K562 (cell line): ENCODE measurements at regions not wholly inside any gene's neighbourhood (a gene's known extent, or its start where the extent isn't known, plus 50 kb on each side); places are given as distances from the start of the nearest gene placed in this dataset.

ENCODE experiments used
- ATAC-seq: fragments of 200-7000 bp; cut with Tn5 transposase; 3 replicates; pipeline ENCODE4 v1.9.1; 2020; ENCODE audit warnings: moderate library complexity
- BruUV-seq: library from RNA; stranded (reverse); fragments of 400-500 nt; replicated peaks from 2 replicates; lab custom pipeline; 2021; lab: Mats Ljungman, UMichigan
- CTCF ChIA-PET: fragments of 300-600 bp; formaldehyde crosslinking; extraction: SDS; loops from one replicate; lab custom pipeline; 2021; ENCODE audit warnings: low intra/inter-chr PET ratio; lab: Yijun Ruan, JAX
- POLR2A ChIA-PET: fragments of 300-600, 350-650 bp; sonication (Branson Sonifier 250); formaldehyde crosslinking; extraction: SDS; loops from one replicate; lab custom pipeline; 2021; ENCODE audit warnings: antibody characterized with exemption, inconsistent platforms; lab: Yijun Ruan, JAX
- DNase-seq, 4 experiments: peaks; one replicate each; pipeline versions ENCODE4 v3.0.0 to v3.0.0-alpha.2; 2011 to 2018; ENCODE audit warnings: low spot score in 3 of 4, mixed read lengths in 3 of 4; ENCODE audit errors: extremely low read depth in 1 of 4
- FAIRE-seq: peaks from 2 replicates; lab custom pipeline; 2011; peaks lifted over from hg19 to GRCh38; lab: Jason Lieb, UNC
- H2AFZ ChIP-seq: 2 replicates; pipeline ENCODE4 v1.6.0; 2011; ENCODE audit warnings: low read depth, low read length, control low read depth, inconsistent platforms
- H3K27ac ChIP-seq: fragments of 200-600 bp; 3 replicates; pipeline ENCODE4 v1.8.0; 2011; ENCODE audit warnings: low read depth, mild to moderate bottlenecking, control low read depth, inconsistent platforms, low read length, moderate library complexity, mixed read lengths; ENCODE audit errors: extremely low read depth
- H3K27me3 ChIP-seq, 2 experiments: fragments of 300-600 bp in 1 of 2; 2 replicates in 1 of 2; 3 replicates in 1 of 2; pipeline versions ENCODE4 v1.6.0 to v1.8.0; 2011; ENCODE audit warnings: inconsistent platforms in 2 of 2, low read length in 2 of 2, mild to moderate bottlenecking in 1 of 2, mixed read lengths in 1 of 2, moderate library complexity in 1 of 2; ENCODE audit not compliant: control insufficient read depth in 2 of 2, insufficient read depth in 2 of 2
- H3K36me3 ChIP-seq: fragments of 300-600 bp; 3 replicates; pipeline ENCODE4 v1.8.0; 2011; ENCODE audit warnings: mild to moderate bottlenecking, low read length, inconsistent platforms; ENCODE audit not compliant: control insufficient read depth, insufficient read depth
- H3K4me1 ChIP-seq, 2 experiments: fragments of 200-600 bp in 1 of 2; replicated peaks in 1 of 2; 2 replicates in 1 of 2; 3 replicates in 1 of 2; pipeline versions ENCODE4 v1.5.1 to v1.8.0; 2011; ENCODE audit warnings: inconsistent platforms in 2 of 2, low read length in 2 of 2, mild to moderate bottlenecking in 1 of 2, mixed read lengths in 1 of 2, moderate library complexity in 1 of 2; ENCODE audit not compliant: control insufficient read depth in 2 of 2, insufficient read depth in 2 of 2
- H3K4me2 ChIP-seq: 2 replicates; pipeline ENCODE4 v1.6.1; 2011; ENCODE audit warnings: low read length, control low read depth, inconsistent platforms, mixed read lengths; ENCODE audit not compliant: insufficient read depth
- H3K4me3 ChIP-seq: fragments of 200-600 bp; sonication (generic), shearing (Covaris generic); 2 replicates; pipeline ENCODE4 v1.5.1; 2016; ENCODE audit warnings: control low read depth, inconsistent platforms
- H3K79me2 ChIP-seq: fragments of 200-600 bp; 3 replicates; pipeline ENCODE4 v1.8.0; 2011; ENCODE audit warnings: low read length, inconsistent platforms; ENCODE audit not compliant: control insufficient read depth, insufficient read depth
- H3K9ac ChIP-seq, 2 experiments: 2 replicates each; pipeline versions ENCODE4 v1.6.0 to v1.6.1; 2011; ENCODE audit warnings: low read depth in 2 of 2, low read length in 2 of 2, control low read depth in 1 of 2, inconsistent platforms in 1 of 2, mild to moderate bottlenecking in 1 of 2, mixed read lengths in 1 of 2; ENCODE audit not compliant: insufficient read depth in 1 of 2
- H3K9me1 ChIP-seq: one replicate; pipeline ENCODE4 v1.6.0; 2011; ENCODE audit warnings: inconsistent platforms, mild to moderate bottlenecking, low read length, moderate library complexity; ENCODE audit not compliant: control insufficient read depth, insufficient read depth
- H3K9me3 ChIP-seq: replicated peaks from 2 replicates; pipeline ENCODE4 v1.5.1; 2011; ENCODE audit warnings: low read depth, low read length, inconsistent platforms; ENCODE audit not compliant: control insufficient read depth, insufficient read depth
- H4K20me1 ChIP-seq: replicated peaks from 2 replicates; pipeline ENCODE4 v1.6.1; 2011; ENCODE audit warnings: low read length, inconsistent platforms, mixed read lengths; ENCODE audit not compliant: control insufficient read depth, insufficient read depth
- CCAR2 ChIP-seq: fragments of 200-400 bp; formaldehyde crosslinking; IDR thresholded peaks from 2 replicates; pipeline ENCODE4 v1.6.1; 2017; ENCODE audit warnings: mild to moderate bottlenecking, low read depth, low read length
- KAT2B ChIP-seq: IDR thresholded peaks from one replicate; pipeline ENCODE4 v1.6.1; 2012; ENCODE audit warnings: low read depth, mild to moderate bottlenecking, control low read depth, inconsistent platforms, low read length, moderate library complexity
- PML ChIP-seq: IDR thresholded peaks from 2 replicates; pipeline ENCODE4 v1.6.1; 2012; ENCODE audit warnings: low read length, inconsistent platforms
- POU5F1 ChIP-seq: fragments of 150-350 bp; IDR thresholded peaks from 2 replicates; pipeline ENCODE4 v1.6.1; 2014; ENCODE audit warnings: borderline replicate concordance, low read length, low read depth, mild to moderate bottlenecking; ENCODE audit not compliant: partially characterized antibody
- WGBS: fragments of 100-300 bp; shearing (Covaris generic); methylation state at CpG from one replicate; pipeline ENCODE4 v1.1.6; 2016; ENCODE audit warnings: low coverage, mixed read lengths; ENCODE audit not compliant: insufficient coverage; ENCODE audit errors: missing lambda C conversion rate; 5-methylcytosine and 5-hydroxymethylcytosine counted together
- in situ Hi-C: fragments of 300-500 bp; cut with MboI; formaldehyde crosslinking; loops from 4 replicates; pipeline ENCODE4 v1.15.0; 2018; ENCODE audit warnings: inconsistent platforms, mixed read lengths
- intact Hi-C: fragments of 100-400 bp; cut with micrococcal nuclease; formaldehyde crosslinking; loops from 2 replicates; pipeline ENCODE4 v1.14.2; 2022
- TF ChIP-seq, protein P1 (sequence below): sonication (generic); formaldehyde crosslinking; IDR thresholded peaks from 2 replicates; pipeline ENCODE4 v1.8.0; 2022; ENCODE audit warnings: missing genetic modification reagents, mild to moderate bottlenecking, borderline replicate concordance
- TF ChIP-seq, protein P2 (sequence below): fragments of 250-450 bp; sonication (Bioruptor Pico); IDR thresholded peaks from 2 replicates; pipeline ENCODE4 v1.4.0; 2020; ENCODE audit warnings: mild to moderate bottlenecking, moderate library complexity

DNA sequence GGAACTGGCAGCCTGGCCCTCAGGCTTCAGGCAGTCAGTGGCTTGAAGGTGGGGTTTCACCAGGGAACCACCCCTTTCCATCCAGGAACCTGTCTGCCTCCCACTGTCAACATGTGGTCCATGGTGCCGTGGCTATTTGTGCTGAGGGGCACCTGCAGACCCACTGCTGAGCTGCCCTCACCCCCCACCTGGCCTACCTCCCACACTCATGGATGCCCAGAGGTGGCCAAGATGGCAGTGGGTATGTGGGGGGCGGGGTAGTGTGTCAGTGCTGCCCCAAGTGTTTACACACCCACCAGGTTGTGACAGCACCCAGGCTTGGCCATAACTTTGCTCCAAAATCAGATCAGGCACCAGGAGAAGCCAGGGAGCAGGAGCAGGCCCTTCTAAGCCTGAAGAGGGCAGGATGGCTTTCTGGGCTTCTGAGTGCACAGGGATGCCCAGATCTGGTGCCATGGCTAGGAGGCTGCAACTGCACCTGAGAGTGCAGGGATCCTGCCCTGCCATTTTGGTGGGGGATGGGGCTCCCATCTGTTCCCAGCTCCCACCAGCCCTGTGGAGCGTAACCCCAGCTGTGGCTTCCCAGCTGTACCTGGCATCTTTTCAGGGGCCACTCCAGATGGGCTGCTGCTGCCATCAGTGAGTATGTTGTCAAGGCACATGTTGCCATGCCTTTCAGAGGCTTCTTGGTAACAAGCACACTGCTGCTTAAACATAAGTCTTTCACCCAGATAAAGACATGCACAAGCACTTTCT, 263.9 kb downstream of the LRIG3 start:
- FAIRE-seq, result no peak
- no peak for DNase-seq
- Histone ChIP-seq H3K4me1 (no peaks in the 10 kb centered on the region), H3K4me2 (no peak overlapping the region), H3K79me2 (no peaks in the 10 kb centered on the region), H3K4me3 (no peak overlapping the region), H2AFZ (no peak overlapping the region), H3K27ac (no peak overlapping the region), H3K27me3 (no peaks in the 10 kb centered on the region), H3K9me1 (no peaks in the 10 kb centered on the region), H3K9me3 (no peaks in the 10 kb centered on the region), H4K20me1 (no peaks in the 10 kb centered on the region), H3K9ac (no peak overlapping the region), H3K36me3 (no peaks in the 10 kb centered on the region)
- ChIA-PET POLR2A (no interaction called here), CTCF (no interaction called here)
- intact Hi-C loops (no loop called here), in situ Hi-C loops (no loop called here)
- BruUV-seq, result no TSS peak
- ATAC-seq, result no peak
- no peak for TF ChIP-seq POU5F1
- TF ChIP-seq, protein P1, sequence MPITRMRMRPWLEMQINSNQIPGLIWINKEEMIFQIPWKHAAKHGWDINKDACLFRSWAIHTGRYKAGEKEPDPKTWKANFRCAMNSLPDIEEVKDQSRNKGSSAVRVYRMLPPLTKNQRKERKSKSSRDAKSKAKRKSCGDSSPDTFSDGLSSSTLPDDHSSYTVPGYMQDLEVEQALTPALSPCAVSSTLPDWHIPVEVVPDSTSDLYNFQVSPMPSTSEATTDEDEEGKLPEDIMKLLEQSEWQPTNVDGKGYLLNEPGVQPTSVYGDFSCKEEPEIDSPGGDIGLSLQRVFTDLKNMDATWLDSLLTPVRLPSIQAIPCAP (CRISPR knock-in tag), result no peak
- TF ChIP-seq PML, result no peak
- no peak for TF ChIP-seq CCAR2
- TF ChIP-seq, protein P2, sequence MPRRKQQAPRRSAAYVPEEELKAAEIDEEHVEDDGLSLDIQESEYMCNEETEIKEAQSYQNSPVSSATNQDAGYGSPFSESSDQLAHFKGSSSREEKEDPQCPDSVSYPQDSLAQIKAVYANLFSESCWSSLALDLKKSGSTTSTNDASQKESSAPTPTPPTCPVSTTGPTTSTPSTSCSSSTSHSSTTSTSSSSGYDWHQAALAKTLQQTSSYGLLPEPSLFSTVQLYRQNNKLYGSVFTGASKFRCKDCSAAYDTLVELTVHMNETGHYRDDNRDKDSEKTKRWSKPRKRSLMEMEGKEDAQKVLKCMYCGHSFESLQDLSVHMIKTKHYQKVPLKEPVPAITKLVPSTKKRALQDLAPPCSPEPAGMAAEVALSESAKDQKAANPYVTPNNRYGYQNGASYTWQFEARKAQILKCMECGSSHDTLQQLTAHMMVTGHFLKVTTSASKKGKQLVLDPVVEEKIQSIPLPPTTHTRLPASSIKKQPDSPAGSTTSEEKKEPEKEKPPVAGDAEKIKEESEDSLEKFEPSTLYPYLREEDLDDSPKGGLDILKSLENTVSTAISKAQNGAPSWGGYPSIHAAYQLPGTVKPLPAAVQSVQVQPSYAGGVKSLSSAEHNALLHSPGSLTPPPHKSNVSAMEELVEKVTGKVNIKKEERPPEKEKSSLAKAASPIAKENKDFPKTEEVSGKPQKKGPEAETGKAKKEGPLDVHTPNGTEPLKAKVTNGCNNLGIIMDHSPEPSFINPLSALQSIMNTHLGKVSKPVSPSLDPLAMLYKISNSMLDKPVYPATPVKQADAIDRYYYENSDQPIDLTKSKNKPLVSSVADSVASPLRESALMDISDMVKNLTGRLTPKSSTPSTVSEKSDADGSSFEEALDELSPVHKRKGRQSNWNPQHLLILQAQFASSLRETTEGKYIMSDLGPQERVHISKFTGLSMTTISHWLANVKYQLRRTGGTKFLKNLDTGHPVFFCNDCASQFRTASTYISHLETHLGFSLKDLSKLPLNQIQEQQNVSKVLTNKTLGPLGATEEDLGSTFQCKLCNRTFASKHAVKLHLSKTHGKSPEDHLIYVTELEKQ (CRISPR knock-in tag), result no peak
- TF ChIP-seq KAT2B, result no peak
- WGBS, result 3% methylated on average over 3 of the region's 3 CpGs
